HG03558 (cell line): ENCODE measurements at regions not wholly inside any gene's neighbourhood (a gene's known extent, or its start where the extent isn't known, plus 50 kb on each side); places are given as distances from the start of the nearest gene placed in this dataset.

Experiments
- ATAC-seq: cut with Tn5 transposase; IDR thresholded peaks from one replicate; pipeline ENCODE4 v1.9.1; 2021; ENCODE audit warnings: moderate number of reproducible peaks; ENCODE audit not compliant: unreplicated experiment; ENCODE audit errors: extremely low read depth

DNA sequence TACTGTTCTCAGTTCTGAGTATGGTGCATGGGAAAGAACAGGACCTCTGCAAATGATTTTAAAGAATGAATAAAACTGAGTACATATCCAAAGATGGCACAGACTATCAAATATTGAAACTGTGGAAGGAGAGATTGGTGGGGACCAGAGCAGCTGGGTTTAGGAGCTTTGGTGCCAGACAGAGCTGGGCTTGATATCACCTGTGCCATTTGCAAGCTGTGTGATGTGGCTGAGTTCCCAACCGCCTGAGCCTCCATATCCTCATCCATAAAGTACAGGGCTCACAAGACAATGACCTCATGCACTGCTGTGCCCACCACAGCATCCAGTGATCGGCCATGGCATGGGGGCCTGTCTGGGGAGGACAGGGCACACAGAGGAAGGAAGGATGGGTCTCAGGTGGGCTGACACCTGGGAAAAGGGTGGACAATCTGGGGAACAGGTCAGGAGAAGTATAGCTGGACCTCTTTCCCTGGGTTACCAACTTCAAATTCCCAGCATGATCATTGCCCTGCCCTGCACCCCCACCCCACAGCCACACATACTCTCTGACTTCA lies 83.9 kb upstream of the RAB6C start:
- ATAC-seq, result no peak

DNA sequence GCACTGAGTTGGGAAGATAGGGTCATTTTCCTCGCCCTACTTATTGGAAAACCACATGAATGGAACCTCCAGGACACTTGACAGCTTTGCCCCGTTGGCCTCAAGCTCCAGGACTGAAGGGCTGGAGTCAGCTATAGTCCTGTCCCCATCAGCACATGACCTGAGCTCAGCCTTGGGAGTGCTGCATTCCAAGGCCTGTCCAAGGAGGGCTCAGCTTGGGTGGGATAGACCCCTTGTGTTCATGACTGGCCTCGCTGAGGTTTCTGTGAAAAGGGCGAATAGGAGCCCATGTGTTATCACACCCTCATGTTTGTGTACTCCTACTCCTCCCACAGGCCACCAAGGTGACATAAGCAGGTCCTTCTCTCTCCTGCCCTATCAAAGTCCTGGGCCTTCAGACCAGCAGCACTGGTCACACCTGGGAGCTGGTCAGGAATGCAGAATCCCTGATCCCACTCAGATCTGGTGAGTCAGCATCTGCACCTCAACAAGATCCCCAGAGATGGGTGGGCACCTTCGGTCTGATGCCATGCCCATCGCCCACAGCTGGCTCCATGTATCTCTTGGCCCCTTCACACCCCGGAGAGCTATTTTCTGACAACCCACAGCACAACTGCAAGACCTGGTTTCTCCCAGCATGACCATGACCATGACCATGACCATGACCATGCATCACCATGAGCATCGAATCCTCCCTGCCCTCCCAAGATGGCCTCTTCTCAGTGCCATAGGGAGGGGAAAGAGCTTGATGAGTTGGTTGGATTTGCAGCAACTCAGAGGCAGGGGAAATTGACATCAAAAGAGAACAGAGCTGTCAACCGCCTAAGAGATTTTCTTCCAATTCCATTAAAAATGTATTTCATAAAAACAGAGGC lies 83.0 kb upstream of the RAB6C start:
- no peak for ATAC-seq

DNA sequence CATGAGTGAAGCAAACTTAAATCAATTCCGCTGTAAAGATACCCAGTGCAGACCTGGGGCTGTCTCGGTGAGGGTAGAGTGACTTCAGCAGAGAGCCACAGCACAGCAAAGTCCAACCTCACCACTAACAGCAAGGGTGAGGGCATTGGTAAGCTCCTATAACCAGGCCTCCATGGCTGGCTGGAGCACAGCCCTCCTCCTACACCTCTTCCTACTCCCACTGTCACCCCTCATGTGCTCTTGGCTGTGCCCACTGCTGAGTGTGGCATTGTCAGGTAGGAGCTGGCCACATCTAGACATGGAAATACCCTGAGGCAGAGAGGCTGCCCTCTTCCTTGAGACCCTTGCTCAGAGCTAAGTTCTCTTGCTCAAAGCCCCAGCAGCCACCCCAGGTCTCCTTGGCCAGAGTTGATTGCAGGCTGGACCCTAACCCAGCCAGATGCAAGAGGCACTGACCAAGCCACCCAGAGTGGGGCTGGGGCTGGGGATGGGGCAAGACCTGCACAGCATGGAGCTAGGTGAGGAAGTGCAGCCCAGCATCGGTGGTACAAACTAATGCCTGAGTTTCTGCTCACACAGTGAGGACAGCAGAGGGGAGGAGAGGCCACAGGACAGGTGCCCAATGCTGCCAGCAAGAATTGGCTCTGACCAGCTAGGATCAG lies 77.6 kb upstream of the RAB6C start:
- no peak for ATAC-seq

DNA sequence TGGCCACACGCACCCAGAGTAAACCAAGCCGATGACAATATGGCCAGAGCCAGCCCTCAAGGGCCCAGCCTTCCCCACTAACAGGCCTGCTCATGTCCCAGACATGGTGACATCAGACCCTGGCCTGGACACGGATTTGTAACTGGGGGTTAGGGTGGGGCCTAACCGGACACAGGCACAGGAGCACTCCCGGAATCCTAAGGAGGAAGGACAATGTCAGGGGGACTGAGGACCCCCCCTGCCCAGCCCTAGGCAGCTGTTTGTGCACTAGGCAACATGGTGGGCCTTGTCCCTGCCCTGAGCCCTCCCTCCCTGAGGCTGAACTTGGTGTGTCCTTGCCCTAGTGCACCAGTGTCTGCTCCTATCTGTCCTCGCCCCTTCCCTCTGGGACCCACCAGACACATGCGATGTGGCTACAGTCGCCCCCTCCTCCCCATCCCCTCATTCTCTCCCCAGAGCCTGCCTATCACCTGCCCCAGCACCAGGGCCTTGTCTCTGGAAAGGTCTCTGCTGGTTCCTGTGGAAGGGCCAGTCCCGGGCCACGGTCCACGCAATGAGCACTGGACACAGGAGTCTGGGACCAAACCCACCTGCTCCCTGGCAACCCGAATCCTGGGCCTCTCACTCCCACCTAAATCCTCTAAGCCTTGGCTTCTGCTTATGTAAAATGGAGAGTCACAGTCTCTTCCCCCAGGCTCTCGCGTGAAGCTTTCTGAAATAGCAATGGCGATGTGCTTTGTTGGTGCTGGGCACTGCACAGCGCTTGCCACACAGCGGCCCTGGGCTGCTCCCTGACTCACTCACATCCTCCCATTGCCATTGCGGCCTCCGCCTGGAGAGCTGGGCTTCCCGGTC lies 76.5 kb upstream of the RAB6C start:
- ATAC-seq, result no peak

DNA sequence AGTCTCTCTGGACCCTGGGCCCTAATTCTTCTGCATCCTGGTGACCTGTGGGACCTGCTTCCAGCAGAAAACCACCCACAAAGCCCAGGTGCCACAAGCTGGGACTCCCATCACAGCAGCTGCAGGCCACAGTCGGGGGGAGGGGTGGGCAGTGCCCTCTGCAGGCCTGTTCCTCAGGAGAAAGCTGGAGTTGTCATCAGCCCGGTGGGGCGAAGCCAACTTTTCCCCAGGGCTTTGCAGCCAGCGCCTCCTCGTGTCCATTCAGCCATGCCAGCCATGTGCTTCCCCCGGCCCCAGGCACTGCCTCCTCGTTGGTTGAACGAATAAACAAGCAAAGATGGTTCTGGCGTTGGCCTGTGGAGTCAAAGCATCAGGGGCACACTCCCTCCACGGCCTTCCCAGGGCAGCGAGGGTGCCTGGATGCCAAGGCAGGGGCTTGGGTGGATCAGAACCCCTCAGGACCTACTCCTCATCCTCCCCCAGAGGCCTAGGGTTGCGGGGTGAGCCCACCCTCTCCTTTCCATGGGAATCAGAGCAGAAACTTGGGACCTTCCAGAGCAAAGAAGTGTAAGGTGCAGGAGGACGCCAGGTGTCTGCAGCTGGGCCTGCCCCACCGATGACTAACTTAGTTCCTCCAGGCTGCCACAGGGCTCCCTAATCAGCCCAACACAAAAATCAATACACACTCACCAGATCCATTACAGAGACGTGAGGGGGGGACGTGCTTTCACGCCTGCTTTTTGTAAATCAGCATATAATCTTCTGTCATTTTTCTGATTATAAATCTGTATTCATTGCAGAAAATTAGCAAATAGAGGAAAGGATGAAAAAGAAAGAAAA lies 75.7 kb upstream of the RAB6C start:
- ATAC-seq, result no peak

DNA sequence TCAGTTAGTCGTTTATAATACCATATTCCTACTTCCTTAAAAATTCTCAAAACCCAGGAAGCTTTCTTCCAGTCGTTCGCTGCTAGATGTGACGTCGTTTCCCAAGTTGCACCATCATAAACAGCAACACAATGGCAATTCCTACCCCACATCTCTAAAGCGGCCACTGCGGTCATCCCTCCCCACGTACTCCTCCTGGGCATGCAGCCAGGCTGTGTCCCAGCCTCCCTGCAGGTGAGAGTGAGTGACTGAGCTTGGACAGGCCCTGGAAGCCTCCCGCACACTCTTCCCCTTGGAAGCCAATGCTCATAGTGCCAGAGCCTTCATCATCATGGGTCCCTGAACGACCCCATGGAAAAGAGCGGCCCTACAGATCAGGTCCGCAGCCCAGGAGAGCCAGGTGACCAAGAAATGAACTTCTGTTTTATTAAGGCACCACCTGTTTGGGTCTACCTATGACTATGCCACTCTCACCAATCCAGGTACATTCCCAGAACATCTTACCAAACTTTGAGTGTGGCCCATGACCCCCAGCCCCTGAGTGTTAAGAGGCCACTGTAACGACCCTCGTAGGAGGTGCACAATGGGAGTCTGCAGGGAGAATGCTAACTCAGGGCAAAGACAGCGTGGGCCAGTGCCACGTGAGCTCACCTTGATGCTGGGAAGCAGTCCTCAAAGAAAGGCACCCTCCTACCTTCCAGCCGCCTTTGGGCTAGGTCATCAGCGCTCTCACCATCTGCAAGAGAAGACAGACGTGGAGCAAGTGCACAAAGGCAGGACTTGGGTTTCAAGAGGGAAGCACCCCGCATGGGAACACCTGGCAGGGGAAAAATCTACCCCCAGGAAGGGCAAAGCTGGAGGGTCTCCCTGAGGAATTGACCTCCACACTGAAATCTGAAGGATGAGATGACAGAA lies 74.7 kb upstream of the RAB6C start:
- no peak for ATAC-seq

DNA sequence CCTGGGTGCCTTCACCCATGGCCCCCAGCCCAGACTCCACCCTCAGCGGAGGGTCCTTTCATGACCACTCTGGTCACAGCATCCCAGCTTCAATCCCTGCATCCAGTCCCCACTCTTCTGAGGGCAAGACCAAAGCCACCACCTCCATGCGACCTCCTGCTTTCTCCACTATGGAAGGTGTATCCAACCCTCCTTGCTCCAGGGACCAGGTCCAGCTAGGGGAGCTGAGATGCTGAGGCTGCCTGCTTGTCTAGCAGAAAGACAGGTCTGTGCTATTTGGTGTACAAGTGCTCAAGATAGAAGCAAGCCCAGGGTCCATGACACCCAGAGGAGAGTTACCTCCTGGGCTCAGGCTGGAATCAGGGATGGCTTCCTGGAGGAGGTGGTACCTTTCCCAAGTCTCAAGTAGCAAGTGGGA lies 73.8 kb upstream of the RAB6C start:
- ATAC-seq, result no peak

DNA sequence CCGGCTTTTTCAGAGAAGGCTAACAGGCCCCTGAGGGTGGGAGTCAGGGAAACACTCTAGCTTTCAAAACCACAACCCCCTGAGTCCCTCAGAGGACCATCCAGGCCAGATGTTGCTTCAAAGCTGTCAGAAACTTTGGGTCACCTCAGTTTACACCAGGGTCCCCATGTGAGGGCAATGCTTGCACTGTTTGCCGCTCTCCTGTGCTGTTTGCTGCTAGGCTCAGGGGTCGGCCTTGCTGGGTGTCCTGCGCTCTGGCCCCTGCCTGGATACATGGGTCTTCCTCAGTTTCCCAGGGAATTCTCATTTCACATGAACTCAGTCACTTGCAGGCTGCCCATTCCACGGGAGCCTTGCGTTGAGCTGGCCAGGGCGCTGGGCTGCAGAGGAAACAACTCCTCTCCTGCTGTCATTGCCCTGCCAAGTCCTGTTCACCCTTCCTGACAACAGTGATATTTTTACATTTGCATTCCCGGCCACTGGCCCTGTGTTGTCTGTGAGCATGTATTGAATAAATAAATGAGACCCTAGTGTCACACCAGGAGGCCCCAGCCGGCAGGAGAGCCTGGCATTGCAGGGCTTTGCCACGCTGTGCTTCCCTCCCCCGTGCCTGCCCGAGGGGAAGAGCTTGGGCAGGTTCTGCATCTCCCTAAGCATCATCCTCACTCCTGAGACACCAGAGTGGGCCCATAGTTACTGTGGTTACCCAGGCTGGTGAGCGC lies 73.2 kb upstream of the RAB6C start:
- no peak for ATAC-seq

DNA sequence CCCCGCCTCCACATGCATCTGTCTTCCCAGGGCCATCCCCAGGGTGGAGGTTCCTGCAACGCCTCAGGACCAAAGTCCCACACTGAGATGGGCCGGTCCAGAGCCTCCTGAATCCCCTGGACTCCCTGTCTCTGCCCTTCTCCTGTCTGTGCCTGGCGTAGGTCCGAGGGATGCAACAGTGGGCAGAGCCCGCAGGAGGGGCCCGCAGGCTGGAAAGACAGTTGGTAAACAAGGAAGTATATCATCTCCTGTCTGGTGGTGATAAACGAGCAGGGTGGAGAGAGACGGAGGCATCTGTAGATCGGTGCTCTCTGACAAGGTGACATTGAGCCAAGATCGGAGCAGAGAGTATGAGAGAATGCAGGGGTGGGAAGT lies 72.6 kb upstream of the RAB6C start:
- ATAC-seq, result no peak

DNA sequence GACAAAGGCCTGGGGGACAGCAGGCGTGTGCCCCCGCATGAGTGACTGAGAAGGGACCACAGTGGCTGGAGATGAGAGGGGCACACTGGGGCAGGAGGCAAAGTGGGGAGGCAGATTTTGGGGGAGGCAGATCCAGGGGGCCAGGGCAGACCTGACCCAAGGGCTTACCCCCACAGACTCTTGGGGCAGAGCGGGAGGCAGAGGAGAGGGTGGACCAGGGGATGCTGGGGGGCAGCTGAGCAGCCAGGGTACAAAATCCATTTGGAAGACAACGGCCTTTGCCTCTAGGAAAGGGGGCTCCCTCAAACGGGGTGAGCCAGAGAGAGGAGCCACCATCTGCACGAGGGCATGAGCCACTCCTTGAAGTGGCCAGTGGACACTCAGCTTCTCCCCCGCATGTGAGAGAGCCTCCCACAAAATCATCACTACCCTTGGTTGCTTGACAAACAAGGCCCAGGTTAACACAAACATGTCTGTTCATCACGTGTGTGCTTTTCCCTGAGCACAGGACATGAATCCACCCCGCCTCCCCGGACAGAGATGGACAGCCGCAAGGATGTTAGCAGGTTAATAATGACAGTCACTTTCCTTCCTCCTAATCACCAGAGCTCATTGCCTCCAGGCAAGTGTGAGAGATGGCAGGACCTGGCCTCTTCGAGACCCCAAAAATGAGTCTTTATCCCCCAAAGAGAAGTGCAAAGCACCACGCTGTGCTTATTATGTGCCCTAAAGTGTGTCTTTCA lies 72.0 kb upstream of the RAB6C start:
- ATAC-seq, result no peak

DNA sequence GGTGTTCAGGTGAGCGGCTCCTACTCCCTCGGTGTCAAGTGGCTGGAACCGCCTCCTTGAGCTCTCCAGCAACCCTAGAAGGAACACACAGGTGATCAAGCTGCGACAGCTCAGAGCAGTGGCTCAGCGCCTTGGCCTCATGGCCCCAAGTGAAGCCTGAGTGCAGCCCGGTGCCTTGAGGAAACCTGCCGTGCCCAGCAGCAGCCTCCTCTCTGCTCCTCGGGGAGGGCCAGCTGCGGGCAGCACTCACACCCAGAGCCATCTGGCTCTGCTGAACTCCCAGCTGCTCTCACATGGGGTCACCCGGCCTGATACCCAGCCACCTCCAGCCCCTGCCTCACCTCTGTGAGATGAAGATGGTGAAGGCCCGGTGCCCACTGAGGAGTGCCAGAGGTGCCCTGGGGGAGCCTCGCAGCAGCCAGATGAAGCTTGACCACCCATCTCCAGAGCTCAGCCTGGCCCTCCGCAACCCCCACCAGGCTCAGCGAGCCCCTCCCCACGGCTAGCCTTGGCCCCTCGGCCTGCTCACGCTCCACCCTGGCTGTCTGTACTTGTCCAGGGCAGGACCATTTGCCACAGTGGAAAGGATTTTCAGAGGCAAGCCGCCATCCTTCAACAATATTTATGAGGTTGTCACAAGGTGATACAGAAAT lies 70.6 kb upstream of the RAB6C start:
- ATAC-seq, result no peak

DNA sequence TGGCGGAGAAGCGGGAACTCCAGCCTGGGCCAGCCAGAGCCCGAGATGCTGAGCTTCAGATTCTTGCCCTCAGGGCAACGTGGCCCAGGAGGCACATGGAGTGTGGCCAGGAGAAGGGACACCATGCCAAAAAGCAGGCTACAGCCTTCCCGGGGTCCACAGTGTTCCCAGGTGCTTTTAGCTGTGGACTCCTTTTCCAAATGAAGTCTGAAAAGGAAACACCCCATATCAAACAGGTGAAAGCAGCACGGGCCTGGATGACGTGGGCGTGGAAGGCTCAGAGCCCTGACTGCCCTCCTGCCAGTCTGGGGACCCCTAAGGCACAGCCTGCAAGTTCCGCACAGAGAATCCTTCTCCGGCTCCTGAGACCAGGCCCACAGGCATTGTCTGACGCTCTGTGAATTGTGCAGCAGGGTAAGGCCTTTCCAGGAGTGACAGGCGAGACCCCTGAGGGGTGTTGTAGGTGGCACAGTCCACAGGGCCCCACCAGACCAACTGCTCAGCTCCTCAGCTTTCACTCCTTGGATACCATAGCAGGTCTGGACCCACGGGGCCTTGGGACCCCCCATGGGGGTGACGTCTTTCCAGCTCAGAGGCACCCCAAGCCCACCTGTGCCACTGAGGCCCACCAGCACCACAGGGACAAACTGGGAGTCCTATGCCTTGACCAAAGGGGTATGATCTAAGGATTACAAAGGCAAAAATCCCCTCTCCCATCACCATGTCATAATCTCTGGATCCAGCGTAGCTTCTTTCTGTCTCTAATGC lies 69.6 kb upstream of the RAB6C start:
- ATAC-seq, result no peak

DNA sequence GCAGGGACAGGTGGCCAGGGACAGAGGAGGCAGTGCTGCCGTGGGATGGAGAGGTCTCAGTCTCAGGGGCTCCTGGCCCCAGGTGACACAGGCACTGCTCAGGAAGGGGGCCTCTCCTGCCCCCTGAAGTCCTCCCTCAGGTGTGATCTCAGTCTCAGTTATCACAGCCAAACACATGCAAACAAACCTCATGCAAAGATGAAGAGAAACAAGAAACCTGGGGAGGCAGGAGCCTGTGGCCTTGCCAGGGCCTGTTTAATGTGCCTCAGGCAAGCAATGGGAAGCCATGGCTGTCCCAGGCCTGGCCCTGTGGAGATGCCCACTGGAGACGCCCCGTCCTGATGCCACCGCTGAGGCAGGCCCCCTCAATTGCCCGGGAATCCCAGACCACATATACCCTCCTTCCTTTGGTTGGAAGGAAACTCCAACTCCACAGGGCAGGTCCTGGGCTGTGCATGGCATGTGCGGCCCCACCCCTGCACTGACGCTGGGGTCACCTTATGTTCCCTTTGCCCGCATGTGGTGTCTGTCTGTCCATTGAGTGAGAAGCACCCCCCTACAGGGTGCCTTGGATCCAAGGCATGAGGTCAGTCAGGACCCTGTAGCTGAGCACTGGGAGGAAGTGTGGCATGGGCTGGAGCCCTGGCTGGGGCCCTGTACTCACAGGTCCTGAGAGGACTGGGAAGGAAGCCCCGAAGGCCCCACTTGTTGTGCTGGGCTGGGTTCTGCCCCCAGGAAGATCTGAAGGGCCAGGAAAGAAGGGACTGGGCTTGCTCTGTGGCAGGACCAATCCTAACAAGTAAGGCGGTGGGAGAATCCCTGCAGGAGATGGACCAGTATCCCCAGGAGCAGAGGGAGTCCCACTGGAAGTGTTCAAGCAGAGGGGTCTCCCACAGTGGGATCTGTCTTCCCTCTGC lies 68.8 kb upstream of the RAB6C start:
- no peak for ATAC-seq

DNA sequence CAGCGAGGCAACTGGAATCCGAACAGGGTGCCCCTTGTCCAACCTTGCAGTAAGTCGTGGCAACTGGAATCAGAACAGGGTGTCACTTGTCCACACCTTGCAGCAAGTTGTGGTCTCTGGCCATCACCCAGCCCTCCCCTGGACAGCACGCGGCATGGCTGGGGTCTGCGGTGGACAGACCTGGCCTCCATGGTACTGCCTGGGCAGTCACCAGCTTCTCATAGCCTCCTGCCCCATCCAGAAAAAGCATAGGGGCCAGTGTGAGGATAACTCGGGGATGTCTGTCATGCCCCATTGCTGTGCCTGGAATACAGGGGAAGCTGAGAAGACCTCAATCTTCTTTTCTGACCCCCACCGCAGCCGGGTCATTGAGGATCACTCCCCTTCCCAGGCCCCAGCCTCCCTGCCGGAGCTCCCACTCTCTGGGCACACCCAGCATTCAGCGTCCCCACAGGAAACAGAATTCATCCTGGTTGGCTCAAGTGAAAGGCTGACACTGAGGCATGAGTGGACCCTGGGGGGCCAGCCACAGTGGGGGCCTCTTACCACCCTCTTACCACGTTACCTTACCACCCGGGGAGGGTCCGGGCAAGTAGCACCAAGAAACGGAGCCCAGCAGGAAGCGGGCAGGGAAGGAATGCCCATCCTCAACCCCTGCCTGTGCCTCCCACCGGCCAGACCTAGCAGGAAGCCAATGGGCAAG lies 68.0 kb upstream of the RAB6C start:
- ATAC-seq, result no peak
